Osteocyte (in vitro differentiated cells): ENCODE measurements at regions not wholly inside any gene's neighbourhood (a gene's known extent, or its start where the extent isn't known, plus 50 kb on each side); places are given as distances from the start of the nearest gene placed in this dataset.

ENCODE experiments used
- DNase-seq: peaks from one replicate; pipeline ENCODE4 v3.0.0; 2021; ENCODE audit warnings: mixed read lengths; ENCODE audit not compliant: unreplicated experiment; ENCODE audit errors: extremely low spot score
- H3K27ac Mint-ChIP-seq: one replicate; pipeline ENCODE4 v1.8.0; 2021; ENCODE audit warnings: mild to moderate bottlenecking, mixed read lengths; ENCODE audit not compliant: unreplicated experiment
- H3K27me3 Mint-ChIP-seq: one replicate; pipeline ENCODE4 v1.8.0; 2021; ENCODE audit warnings: mixed read lengths; ENCODE audit not compliant: unreplicated experiment
- H3K36me3 Mint-ChIP-seq: one replicate; pipeline ENCODE4 v1.8.0; 2021; ENCODE audit warnings: mixed read lengths; ENCODE audit not compliant: unreplicated experiment
- H3K4me1 Mint-ChIP-seq: one replicate; pipeline ENCODE4 v1.8.0; 2021; ENCODE audit warnings: mixed read lengths; ENCODE audit not compliant: unreplicated experiment
- H3K4me3 Mint-ChIP-seq: one replicate; pipeline ENCODE4 v1.8.0; 2021; ENCODE audit warnings: mild to moderate bottlenecking, moderate library complexity, mixed read lengths; ENCODE audit not compliant: unreplicated experiment
- H3K9me3 Mint-ChIP-seq: one replicate; pipeline ENCODE4 v1.8.0; 2021; ENCODE audit warnings: mixed read lengths; ENCODE audit not compliant: unreplicated experiment
- CTCF ChIP-seq: fragments of 200-600 bp; sonication (generic); IDR thresholded peaks from 2 replicates; pipeline ENCODE4 v1.5.0; 2021; ENCODE audit warnings: antibody characterized with exemption, mild to moderate bottlenecking, moderate library complexity

- TF ChIP-seq CTCF = no peak
- Mint-ChIP-seq H3K4me3 (no peak overlapping the region), H3K27me3 (no peaks in the 10 kb centered on the region), H3K36me3 (no peaks in the 10 kb centered on the region), H3K4me1 (peaks cover 21% of the 10 kb centered on the region), H3K27ac (peak overlapping the region; percentile 97), H3K9me3 (peaks cover 4% of the 10 kb centered on the region)
- no peak for DNase-seq
These were observed 195.7 kb upstream of the FAT1 start for GRCh38 chr4:186919340-186919739.

- Mint-ChIP-seq H3K27ac (peak overlapping the region; percentile 97), H3K36me3 (no peaks in the 10 kb centered on the region), H3K4me1 (peaks cover 21% of the 10 kb centered on the region), H3K4me3 (peak overlapping the region; percentile 48), H3K9me3 (peaks cover 4% of the 10 kb centered on the region), H3K27me3 (no peaks in the 10 kb centered on the region)
- DNase-seq = no peak
- no peak for TF ChIP-seq CTCF
These were observed 196.8 kb upstream of the FAT1 start for GRCh38 chr4:186920483-186920882.

- TF ChIP-seq CTCF = no peak
- Mint-ChIP-seq H3K27ac (peak overlapping the region; percentile 97), H3K4me3 (no peak overlapping the region), H3K4me1 (peaks cover 21% of the 10 kb centered on the region), H3K9me3 (peaks cover 4% of the 10 kb centered on the region), H3K36me3 (no peaks in the 10 kb centered on the region), H3K27me3 (no peaks in the 10 kb centered on the region)
- DNase-seq = no peak
These were observed 197.3 kb upstream of the FAT1 start for GRCh38 chr4:186920992-186921391.

GRCh38 chr4:186924723-186925122, 201.1 kb upstream of the FAT1 start:
- no peak for TF ChIP-seq CTCF
- no peaks in the 10 kb centered on the region for H3K9me3 Mint-ChIP-seq
- H3K27me3 Mint-ChIP-seq = no peaks in the 10 kb centered on the region
- H3K36me3 Mint-ChIP-seq = no peaks in the 10 kb centered on the region
- peaks cover 17% of the 10 kb centered on the region for H3K4me1 Mint-ChIP-seq
- H3K27ac Mint-ChIP-seq = no peak overlapping the region
- no peak for DNase-seq
- no peak overlapping the region for H3K4me3 Mint-ChIP-seq

- Mint-ChIP-seq H3K4me3 (no peak overlapping the region), H3K27ac (no peak overlapping the region), H3K4me1 (no peaks in the 10 kb centered on the region), H3K27me3 (no peaks in the 10 kb centered on the region), H3K36me3 (no peaks in the 10 kb centered on the region), H3K9me3 (peaks cover 4% of the 10 kb centered on the region)
- TF ChIP-seq CTCF = no peak
- no peak for DNase-seq
These were observed 204.0 kb upstream of the FAT1 start for GRCh38 chr4:186927624-186928023.
